Trophoblast cell (in vitro differentiated cells and primary cell): ENCODE measurements at regions not wholly inside any gene's neighbourhood (a gene's known extent, or its start where the extent isn't known, plus 50 kb on each side); places are given as distances from the start of the nearest gene placed in this dataset.
"Not testable (repeated sequence)": the region's sequence is repeated elsewhere in the genome, so short reads cannot be mapped to it uniquely, and the experiment has no call there.

Experiments
- DNase-seq, 2 donors: peaks; one replicate each; pipeline ENCODE4 v3.0.0-alpha.2; 2016
- H2AFZ ChIP-seq: 2 replicates; pipeline ENCODE4 v1.6.1; 2013; ENCODE audit warnings: low read length, moderate library complexity, mild to moderate bottlenecking; ENCODE audit not compliant: insufficient read depth, poor library complexity
- H2AK5ac ChIP-seq: 2 replicates; pipeline ENCODE4 v1.6.1; 2013; ENCODE audit warnings: mild to moderate bottlenecking, low read length
- H2BK120ac ChIP-seq: 2 replicates; pipeline ENCODE4 v1.6.1; 2013; ENCODE audit warnings: low read length, mild to moderate bottlenecking, moderate library complexity; ENCODE audit not compliant: insufficient read depth, poor library complexity
- H2BK12ac ChIP-seq: 2 replicates; pipeline ENCODE4 v1.6.1; 2013; ENCODE audit warnings: mild to moderate bottlenecking, low read length, moderate library complexity
- H2BK5ac ChIP-seq: 2 replicates; pipeline ENCODE4 v1.6.1; 2013; ENCODE audit warnings: low read length, low read depth, moderate library complexity, mild to moderate bottlenecking; ENCODE audit not compliant: poor library complexity
- H3K14ac ChIP-seq: 2 replicates; pipeline ENCODE4 v1.6.1; 2013; ENCODE audit warnings: mild to moderate bottlenecking, low read length
- H3K18ac ChIP-seq: 2 replicates; pipeline ENCODE4 v1.6.1; 2013; ENCODE audit warnings: mild to moderate bottlenecking, low read length
- H3K23ac ChIP-seq: 2 replicates; pipeline ENCODE4 v1.6.1; 2013; ENCODE audit warnings: low read length
- H3K27ac ChIP-seq: 2 replicates; pipeline ENCODE4 v1.5.1; 2013; ENCODE audit warnings: low read depth, mild to moderate bottlenecking, inconsistent platforms, low read length, moderate library complexity
- H3K27me3 ChIP-seq: 2 replicates; pipeline ENCODE4 v1.6.1; 2013; ENCODE audit warnings: inconsistent platforms, mild to moderate bottlenecking, low read length, moderate library complexity; ENCODE audit not compliant: insufficient read depth
- H3K36me3 ChIP-seq, 2 experiments: 1 replicate in 1 of 2; 2 replicates in 1 of 2; pipeline ENCODE4 v1.6.1; 2013; ENCODE audit warnings: low read length in 2 of 2, mild to moderate bottlenecking in 2 of 2, moderate library complexity in 1 of 2; ENCODE audit not compliant: insufficient read depth in 2 of 2, control insufficient read depth in 1 of 2
- H3K4ac ChIP-seq: 2 replicates; pipeline ENCODE4 v1.6.1; 2013; ENCODE audit warnings: low read depth, mild to moderate bottlenecking, low read length, moderate library complexity
- H3K4me1 ChIP-seq, 2 experiments: 1 replicate in 1 of 2; 2 replicates in 1 of 2; pipeline ENCODE4 v1.6.1; 2013; ENCODE audit warnings: low read length in 2 of 2, mild to moderate bottlenecking in 2 of 2, moderate library complexity in 1 of 2; ENCODE audit not compliant: insufficient read depth in 2 of 2, control insufficient read depth in 1 of 2
- H3K4me2 ChIP-seq: 2 replicates; pipeline ENCODE4 v1.6.1; 2013; ENCODE audit warnings: inconsistent platforms, mild to moderate bottlenecking, low read length, moderate library complexity
- H3K4me3 ChIP-seq: 2 replicates; pipeline ENCODE4 v1.5.1; 2013; ENCODE audit warnings: mild to moderate bottlenecking, low read depth, low read length, inconsistent platforms
- H3K79me1 ChIP-seq: one replicate; pipeline ENCODE4 v1.6.1; 2013; ENCODE audit warnings: low read length
- H3K79me2 ChIP-seq: 2 replicates; pipeline ENCODE4 v1.6.1; 2013; ENCODE audit warnings: low read length, mild to moderate bottlenecking; ENCODE audit not compliant: control insufficient read depth, insufficient read depth, poor library complexity
- H3K9ac ChIP-seq: 2 replicates; pipeline ENCODE4 v1.6.1; 2013; ENCODE audit warnings: mild to moderate bottlenecking, low read length
- H3K9me3 ChIP-seq: 2 replicates; pipeline ENCODE4 v1.6.1; 2013; ENCODE audit warnings: low read depth, mild to moderate bottlenecking, control low read depth, inconsistent platforms, low read length; ENCODE audit not compliant: insufficient read depth
- H4K12ac ChIP-seq: 2 replicates; pipeline ENCODE4 v1.6.1; 2013; ENCODE audit warnings: low read depth, mild to moderate bottlenecking, low read length, moderate library complexity
- H4K8ac ChIP-seq: 2 replicates; pipeline ENCODE4 v1.6.1; 2013; ENCODE audit warnings: low read depth, mild to moderate bottlenecking, low read length, moderate library complexity
- H4K91ac ChIP-seq: one replicate; pipeline ENCODE4 v1.6.1; 2013; ENCODE audit warnings: low read depth, mild to moderate bottlenecking, low read length, moderate library complexity
- WGBS: extraction: QIAGEN DNeasy Blood & Tissue Kit; methylation state at CpG from one replicate; pipeline ENCODE4 v1.1.7; 2013; ENCODE audit warnings: missing lambda C conversion rate; ENCODE audit not compliant: insufficient read length, insufficient coverage; ENCODE audit errors: extremely low coverage; 5-methylcytosine and 5-hydroxymethylcytosine counted together

DNA sequence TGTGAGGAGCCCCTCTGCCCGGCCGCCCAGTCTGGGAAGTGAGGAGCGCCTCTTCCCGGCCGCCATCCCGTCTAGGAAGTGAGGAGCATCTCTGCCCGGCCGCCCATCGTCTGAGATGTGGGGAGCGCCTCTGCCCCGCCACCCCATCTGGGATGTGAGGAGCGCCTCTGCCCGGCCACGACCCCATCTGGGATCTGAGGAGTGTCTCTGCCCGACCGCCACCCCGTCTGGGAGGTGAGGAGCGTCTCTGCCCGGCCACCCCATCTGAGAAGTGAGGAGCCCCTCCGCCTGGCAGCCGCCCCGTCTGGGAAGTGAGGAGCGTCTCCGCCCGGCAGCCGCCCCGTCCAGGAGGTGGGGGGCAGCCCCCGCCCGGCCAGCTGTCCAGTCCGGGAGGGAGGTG is 232.4 kb upstream of the MAGEB18 start:
- H3K79me2 ChIP-seq, H3K23ac ChIP-seq, H3K27me3 ChIP-seq, DNase-seq, H4K91ac ChIP-seq, H3K9me3 ChIP-seq, H4K8ac ChIP-seq, H3K36me3 ChIP-seq, H3K4me1 ChIP-seq, H4K12ac ChIP-seq, H3K4me2 ChIP-seq, H3K9ac ChIP-seq, H2BK120ac ChIP-seq, H2BK12ac ChIP-seq, H2BK5ac ChIP-seq, H3K18ac ChIP-seq, H3K4me3 ChIP-seq, H3K4ac ChIP-seq, H3K27ac ChIP-seq, H3K14ac ChIP-seq, H2AFZ ChIP-seq, H3K79me1 ChIP-seq, H2AK5ac ChIP-seq: not testable (repeated sequence)
- WGBS = no CpG with 5 or more reads among the region's 30 CpGs

- Histone ChIP-seq H3K79me1 (no peaks in the 10 kb centered on the region), H4K91ac (no peak overlapping the region), H2AFZ (no peak overlapping the region), H2BK12ac (no peak overlapping the region), H3K9me3 (no peaks in the 10 kb centered on the region), H3K14ac (no peak overlapping the region), H2BK120ac (no peak overlapping the region), H2AK5ac (no peak overlapping the region), H2BK5ac (no peak overlapping the region), H3K27me3 (no peaks in the 10 kb centered on the region), H3K36me3 (no peaks in the 10 kb centered on the region), H3K27ac (no peak overlapping the region), H3K4me1 (no peaks in the 10 kb centered on the region), H3K23ac (no peak overlapping the region), H4K12ac (no peak overlapping the region), H3K18ac (no peak overlapping the region), H3K9ac (no peak overlapping the region), H3K4me2 (no peak overlapping the region), H3K4ac (no peak overlapping the region), H4K8ac (no peak overlapping the region), H3K4me3 (no peak overlapping the region), H3K79me2 (no peaks in the 10 kb centered on the region)
- WGBS = no CpG with 5 or more reads among the region's 3 CpGs
- no peak for DNase-seq
Observed at GRCh38 chrX:25925946-25926345, 212.2 kb upstream of the MAGEB18 start.

DNA sequence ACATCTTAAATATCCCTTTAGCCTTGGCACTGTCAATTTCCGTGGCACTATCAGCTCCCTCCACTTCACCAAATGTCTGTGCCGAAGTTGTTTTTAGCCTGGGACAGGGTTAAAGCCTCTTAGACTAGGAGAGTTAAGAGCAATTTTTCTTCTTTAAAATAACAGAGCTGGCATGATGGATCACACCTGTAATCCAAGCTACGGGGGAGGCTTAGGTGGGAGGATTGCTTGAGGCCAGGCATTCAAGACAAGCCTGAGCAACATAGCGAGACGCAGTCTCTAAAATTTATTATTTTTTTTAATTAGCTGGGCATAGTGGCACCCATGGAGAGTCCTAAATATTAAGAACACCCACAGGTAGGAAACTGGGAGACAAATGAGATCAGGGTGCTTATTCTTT is 209.8 kb upstream of the MAGEB18 start:
- Histone ChIP-seq H3K23ac (no peak overlapping the region), H3K18ac (no peak overlapping the region), H2AK5ac (no peak overlapping the region), H2BK5ac (no peak overlapping the region), H3K79me2 (no peaks in the 10 kb centered on the region), H3K27ac (no peak overlapping the region), H2BK120ac (no peak overlapping the region), H2BK12ac (no peak overlapping the region), H3K27me3 (no peaks in the 10 kb centered on the region), H3K4me3 (no peak overlapping the region), H3K4me2 (no peak overlapping the region), H4K8ac (no peak overlapping the region), H3K4ac (no peak overlapping the region), H4K91ac (no peak overlapping the region), H3K4me1 (no peaks in the 10 kb centered on the region), H2AFZ (no peak overlapping the region), H3K9me3 (no peaks in the 10 kb centered on the region), H3K14ac (no peak overlapping the region), H3K36me3 (no peaks in the 10 kb centered on the region), H3K9ac (no peak overlapping the region), H3K79me1 (no peaks in the 10 kb centered on the region), H4K12ac (no peak overlapping the region)
- WGBS = no CpG with 5 or more reads among the region's 5 CpGs
- no peak for DNase-seq

DNA sequence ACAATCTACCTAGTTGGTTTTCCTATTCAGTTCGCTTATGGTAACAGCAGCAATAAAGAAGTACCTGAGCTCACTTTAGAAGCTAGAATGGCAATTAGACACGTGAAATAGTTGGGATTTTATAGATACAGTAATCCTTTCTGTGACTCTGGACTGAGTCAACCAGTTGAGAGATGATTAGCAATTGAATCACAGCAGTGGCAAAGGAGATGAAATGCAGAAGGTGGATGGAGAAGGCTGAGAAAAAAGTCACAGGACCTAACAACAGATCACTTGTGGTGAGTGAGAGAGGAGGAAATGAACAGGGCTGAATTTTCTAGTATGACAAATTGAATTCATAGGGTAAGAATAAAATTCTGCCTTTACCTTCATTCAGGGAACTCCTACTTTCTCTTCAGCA is 197.1 kb upstream of the MAGEB18 start:
- no peaks in the 10 kb centered on the region for H3K9me3 ChIP-seq
- H2BK5ac ChIP-seq = no peak overlapping the region
- DNase-seq = no peak
- no peak overlapping the region for H3K18ac ChIP-seq
- H4K12ac ChIP-seq = no peak overlapping the region
- no peak overlapping the region for H3K27ac ChIP-seq
- H3K4me2 ChIP-seq = no peak overlapping the region
- no peak overlapping the region for H3K14ac ChIP-seq
- H2BK12ac ChIP-seq = no peak overlapping the region
- H3K4ac ChIP-seq = no peak overlapping the region
- no peak overlapping the region for H2AFZ ChIP-seq
- no peaks in the 10 kb centered on the region for H3K79me1 ChIP-seq
- no peak overlapping the region for H3K4me3 ChIP-seq
- no peaks in the 10 kb centered on the region for H3K36me3 ChIP-seq
- H4K91ac ChIP-seq = no peak overlapping the region
- no peaks in the 10 kb centered on the region for H3K79me2 ChIP-seq
- H3K9ac ChIP-seq = no peak overlapping the region
- H3K23ac ChIP-seq = no peak overlapping the region
- H4K8ac ChIP-seq = no peak overlapping the region
- WGBS = no CpG with 5 or more reads among the region's 2 CpGs
- H3K4me1 ChIP-seq = no peaks in the 10 kb centered on the region
- H3K27me3 ChIP-seq = no peaks in the 10 kb centered on the region
- H2AK5ac ChIP-seq = no peak overlapping the region
- H2BK120ac ChIP-seq = no peak overlapping the region
